Vagina (tissue), 2 donors: ENCODE measurements at regions not wholly inside any gene's neighbourhood (a gene's known extent, or its start where the extent isn't known, plus 50 kb on each side); places are given as distances from the start of the nearest gene placed in this dataset.
A peak's percentile ranks its signal among the peaks of the same experiment; 100 is the strongest.
"Not testable (repeated sequence)": the region's sequence is repeated elsewhere in the genome, so short reads cannot be mapped to it uniquely, and the experiment has no call there.

Experiments used
- DNase-seq, 2 donors: peaks; one replicate each; pipeline ENCODE4 v3.0.0-alpha.2; 2017; ENCODE audit errors: extremely low spot score in 2 of 2
- H3K27ac ChIP-seq: fragments of 200-600 bp; sonication (generic); one replicate; pipeline ENCODE4 v1.5.1; 2019
- H3K27me3 ChIP-seq: fragments of 200-600 bp; sonication (generic); one replicate; pipeline ENCODE4 v1.5.1; 2019
- H3K36me3 ChIP-seq, 2 donors: fragments of 200-600 bp; sonication (generic); one replicate each; pipeline ENCODE4 v1.5.1; 2017 to 2019
- H3K4me1 ChIP-seq: fragments of 200-600 bp; sonication (generic); one replicate; pipeline ENCODE4 v1.5.1; 2019
- H3K4me3 ChIP-seq, 2 donors: fragments of 200-600 bp; sonication (generic); 1 replicate in 1 of 2; 2 replicates in 1 of 2; pipeline ENCODE4 v1.5.1; 2016 to 2019
- H3K9me3 ChIP-seq: fragments of 200-600 bp; sonication (generic); one replicate; pipeline ENCODE4 v1.5.1; 2019
- CTCF ChIP-seq, 3 experiments: fragments of 450-650 bp in 2 of 3; fragments of 200-600 bp in 1 of 3; sonication (generic) in 1 of 3; IDR thresholded peaks; one replicate each; pipeline ENCODE4 v1.5.1; 2017 to 2019; ENCODE audit warnings: antibody characterized with exemption in 3 of 3, mild to moderate bottlenecking in 2 of 3, moderate library complexity in 2 of 3
- POLR2A ChIP-seq, 2 donors: fragments of 450-650 bp; IDR thresholded peaks; one replicate each; pipeline ENCODE4 v1.6.1; 2017; ENCODE audit warnings: antibody characterized with exemption in 2 of 2, mild to moderate bottlenecking in 2 of 2, moderate library complexity in 2 of 2
- POLR2AphosphoS5 ChIP-seq, 2 donors: sonication (generic); formaldehyde crosslinking; IDR thresholded peaks; one replicate each; pipeline ENCODE4 v1.9.0; 2017; ENCODE audit warnings: antibody characterized with exemption in 2 of 2, mild to moderate bottlenecking in 2 of 2, low read depth in 1 of 2; ENCODE audit not compliant: insufficient read depth in 1 of 2
- intact Hi-C: fragments of 100-400 bp; cut with DNase I; formaldehyde crosslinking; loops from one replicate; pipeline ENCODE4 v1.15.1; 2023

DNA sequence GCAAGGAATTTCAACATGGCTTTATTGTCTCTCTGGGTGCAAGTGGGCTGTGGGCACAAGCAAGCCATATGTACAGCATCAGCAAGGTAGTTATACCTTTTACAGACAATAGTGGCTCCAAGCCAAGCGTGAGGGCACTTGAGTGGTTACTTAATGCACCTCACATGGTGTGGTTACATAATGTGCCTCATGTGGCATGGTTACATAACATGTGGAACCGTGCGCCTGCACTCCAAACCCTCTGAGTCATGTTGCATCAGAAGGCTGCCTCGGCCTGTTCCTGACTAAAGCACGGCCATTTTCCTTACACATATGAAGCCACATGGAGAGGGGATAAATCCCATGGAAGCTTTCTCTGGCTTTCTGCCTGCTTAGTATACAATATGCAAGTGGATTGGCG lies 150.9 kb downstream of the OSTF1 start:
- no peak overlapping the region for H3K27ac ChIP-seq
- no peaks in the 10 kb centered on the region for H3K4me1 ChIP-seq
- H3K4me3 ChIP-seq: no peak overlapping the region
- intact Hi-C loops: no loop called here
- no peaks in the 10 kb centered on the region for H3K36me3 ChIP-seq
- DNase-seq: no peak
- H3K27me3 ChIP-seq: no peaks in the 10 kb centered on the region
- no peak for TF ChIP-seq POLR2A (IDR thresholded peaks at IDR 0.05)
- peak in 1 of 2 donors; percentile 54 for TF ChIP-seq POLR2AphosphoS5 (IDR thresholded peaks at IDR 0.05; ENCODE audit: insufficient read depth in 1 of 2, low read depth in 1 of 2)
- no peaks in the 10 kb centered on the region for H3K9me3 ChIP-seq

- Histone ChIP-seq H3K27ac (no peak overlapping the region), H3K4me3 (no peak overlapping the region), H3K9me3 (no peaks in the 10 kb centered on the region), H3K4me1 (no peaks in the 10 kb centered on the region), H3K36me3 (no peaks in the 10 kb centered on the region), H3K27me3 (no peaks in the 10 kb centered on the region)
- no peak for TF ChIP-seq POLR2A (IDR thresholded peaks at IDR 0.05)
- no peak for TF ChIP-seq CTCF (IDR thresholded peaks at IDR 0.05)
- TF ChIP-seq POLR2AphosphoS5 (IDR thresholded peaks at IDR 0.05; ENCODE audit: insufficient read depth in 1 of 2, low read depth in 1 of 2): no peak
- no peak for DNase-seq
- intact Hi-C loops: no loop called here
Measured at GRCh38 chr9:75242426-75242825, 154.1 kb downstream of the OSTF1 start.

GRCh38 chr9:75246949-75247348 lies 158.6 kb downstream of the OSTF1 start:
- H3K27ac ChIP-seq: no peak overlapping the region
- no peaks in the 10 kb centered on the region for H3K27me3 ChIP-seq
- H3K4me1 ChIP-seq: no peaks in the 10 kb centered on the region
- H3K9me3 ChIP-seq: no peaks in the 10 kb centered on the region
- no peak overlapping the region for H3K4me3 ChIP-seq
- DNase-seq: no peak
- intact Hi-C loops: no loop called here
- TF ChIP-seq POLR2AphosphoS5 (IDR thresholded peaks at IDR 0.05; ENCODE audit: insufficient read depth in 1 of 2, low read depth in 1 of 2) (no peak), POLR2A (IDR thresholded peaks at IDR 0.05) (no peak), CTCF (IDR thresholded peaks at IDR 0.05) (no peak)
- no peaks in the 10 kb centered on the region for H3K36me3 ChIP-seq

GRCh38 chr9:75265525-75265972 lies 177.2 kb downstream of the OSTF1 start:
- TF ChIP-seq POLR2A (IDR thresholded peaks at IDR 0.05) (no peak), CTCF (IDR thresholded peaks at IDR 0.05) (peak; percentile 47 to 81 (median 79))
- no peak for DNase-seq
- Histone ChIP-seq H3K27me3 (no peaks in the 10 kb centered on the region), H3K4me3 (no peak overlapping the region), H3K4me1 (no peaks in the 10 kb centered on the region), H3K27ac (no peak overlapping the region), H3K36me3 (no peaks in the 10 kb centered on the region), H3K9me3 (no peaks in the 10 kb centered on the region)
- intact Hi-C loops: loop anchor here (10.0 kb wide), 1 partner anchor 599 kb away; no protein-coding TSS in a partner anchor

DNA sequence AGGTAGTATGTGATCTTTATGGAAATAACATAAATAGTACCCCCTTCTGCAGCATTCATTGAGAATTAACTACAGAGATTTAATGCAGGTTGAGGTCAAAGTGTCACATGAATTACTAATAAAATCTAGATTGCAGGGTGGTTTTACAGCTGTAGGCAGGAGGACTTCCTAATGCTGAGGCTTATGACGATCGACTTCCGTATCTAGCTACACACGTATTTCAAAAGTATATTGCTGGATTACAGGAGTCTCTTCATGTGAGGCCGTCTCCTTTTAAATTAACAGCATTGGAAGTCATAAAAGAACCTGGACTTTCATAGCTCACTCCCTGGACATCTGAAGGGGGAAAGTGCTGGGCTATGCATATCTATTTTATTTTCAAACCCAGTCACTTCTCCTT lies 180.9 kb downstream of the OSTF1 start:
- Histone ChIP-seq H3K27ac (no peak overlapping the region), H3K9me3 (no peaks in the 10 kb centered on the region), H3K4me1 (no peaks in the 10 kb centered on the region), H3K27me3 (no peaks in the 10 kb centered on the region), H3K4me3 (no peak overlapping the region), H3K36me3 (no peaks in the 10 kb centered on the region)
- TF ChIP-seq CTCF (IDR thresholded peaks at IDR 0.05) (no peak), POLR2A (IDR thresholded peaks at IDR 0.05) (no peak), POLR2AphosphoS5 (IDR thresholded peaks at IDR 0.05; ENCODE audit: insufficient read depth in 1 of 2, low read depth in 1 of 2) (no peak)
- no peak for DNase-seq
- intact Hi-C loops: loop anchor here (10.0 kb wide), 1 partner anchor 596 kb away; no protein-coding TSS in a partner anchor

DNA sequence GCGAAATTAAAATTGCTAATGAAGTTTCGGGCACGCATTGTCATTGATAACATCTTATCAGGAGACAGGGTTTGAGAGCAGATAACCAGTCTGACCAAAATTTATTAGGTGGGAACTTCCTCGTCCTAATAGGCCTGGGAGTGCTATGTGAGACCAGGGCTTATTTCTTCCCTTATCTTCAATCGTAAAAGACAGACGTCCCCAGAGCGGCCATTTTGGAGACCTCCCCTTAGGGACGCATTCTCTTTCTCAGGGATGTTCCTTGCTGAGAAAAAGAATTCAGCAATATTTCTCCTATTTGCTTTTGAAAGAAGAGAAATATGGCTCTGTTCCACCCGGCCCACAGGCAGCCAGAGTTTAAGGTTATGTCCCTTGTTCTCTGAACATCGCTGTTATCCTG lies 184.7 kb downstream of the OSTF1 start:
- H3K4me3 ChIP-seq, H3K36me3 ChIP-seq, intact Hi-C loops, H3K9me3 ChIP-seq, H3K4me1 ChIP-seq, H3K27ac ChIP-seq, DNase-seq, H3K27me3 ChIP-seq: not testable (repeated sequence)
